ENCODE measurements at regions not wholly inside any gene's neighbourhood (a gene's known extent, or its start where the extent isn't known, plus 50 kb on each side); places are given as distances from the start of the nearest gene placed in this dataset.

DNA sequence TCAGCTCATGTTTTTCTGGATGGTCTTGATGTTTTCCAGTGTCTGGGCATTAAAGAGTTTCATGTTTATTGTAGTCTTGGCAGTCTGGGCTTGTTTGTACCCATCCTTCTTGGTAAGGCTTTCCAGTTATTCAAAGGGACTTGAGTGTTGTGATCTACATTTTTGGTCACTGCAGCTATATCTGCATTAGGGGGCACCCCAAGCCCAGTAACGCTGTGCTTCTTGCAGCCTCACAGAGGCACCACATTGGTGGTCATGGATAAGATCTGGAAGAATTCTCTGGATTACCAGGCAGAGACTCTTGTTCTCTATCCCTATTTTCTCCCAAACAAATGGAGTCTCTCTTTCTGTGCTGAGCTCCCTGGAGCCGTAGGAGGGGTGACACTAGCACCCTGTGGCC, 451.5 kb upstream of the FAT3 start:
- Histone ChIP-seq H3K9me1 (replicated peaks; ENCODE audit: control insufficient read depth, extremely low read depth, insufficient read depth, low read length) (no peaks in the 10 kb centered on the region), H4K20me1 (replicated peaks; ENCODE audit: control insufficient read depth, extremely low read depth, insufficient read depth, low read length) (no peaks in the 10 kb centered on the region), H3K9me3 (replicated peaks; ENCODE audit: control insufficient read depth, insufficient read depth, low read length) (no peaks in the 10 kb centered on the region), H3K4me1 (ENCODE audit: control insufficient read depth, extremely low read depth, insufficient read depth, low read length) (no peaks in the 10 kb centered on the region), H3K79me2 (ENCODE audit: control insufficient read depth, insufficient read depth, low read length) (no peaks in the 10 kb centered on the region), H3K4me2 (ENCODE audit: insufficient read depth, low read length) (no peak overlapping the region), H3K27ac (ENCODE audit: insufficient read depth, low read depth, low read length) (no peak overlapping the region), H3K9ac (replicated peaks; ENCODE audit: extremely low read depth, insufficient read depth, low read length) (no peak overlapping the region), H2AFZ (ENCODE audit: low read depth, low read length) (no peak overlapping the region), H3K36me3 (ENCODE audit: control insufficient read depth in 2 of 2, extremely low read depth in 1 of 2, insufficient read depth in 2 of 2, low read length in 2 of 2) (no peaks in the 10 kb centered on the region), H3K27me3 (ENCODE audit: control insufficient read depth in 2 of 2, insufficient read depth in 2 of 2, low read length in 2 of 2) (no peaks in the 10 kb centered on the region), H3K4me3 (replicated peaks in 1 of 3; ENCODE audit: insufficient read depth in 1 of 3, low read depth in 1 of 3, low read length in 3 of 3) (no peak overlapping the region)
- ChIA-PET CTCF (no interaction called here), POLR2A (no interaction called here)
- no TSS peak for BruUV-seq (replicated peaks)
- dilution Hi-C loops (cut with MboI; ENCODE audit: extremely low pct_ligation_motif_present, low sequenced_read_pairs) (no loop called here), intact Hi-C loops (cut with micrococcal nuclease) (loop anchor here (5.0 kb wide), 1 partner anchor 1294 kb away; no protein-coding TSS in a partner anchor)
- DNase-seq (ENCODE audit: low read depth, low spot score) = peak; percentile 16
- no peak for TF ChIP-seq MYC (IDR thresholded peaks at IDR 0.05; ENCODE audit: low read depth, low read length)
- no peak for TF ChIP-seq POLR2AphosphoS5 (IDR thresholded peaks at IDR 0.05; ENCODE audit: insufficient read depth, low read depth, low read length)
- no peak for TF ChIP-seq MAX (IDR thresholded peaks at IDR 0.05; ENCODE audit: insufficient read depth, insufficient read length)
- no peak for TF ChIP-seq POLR2A (IDR thresholded peaks at IDR 0.05; ENCODE audit: low read depth, low read length)
- TF ChIP-seq, protein P1, sequence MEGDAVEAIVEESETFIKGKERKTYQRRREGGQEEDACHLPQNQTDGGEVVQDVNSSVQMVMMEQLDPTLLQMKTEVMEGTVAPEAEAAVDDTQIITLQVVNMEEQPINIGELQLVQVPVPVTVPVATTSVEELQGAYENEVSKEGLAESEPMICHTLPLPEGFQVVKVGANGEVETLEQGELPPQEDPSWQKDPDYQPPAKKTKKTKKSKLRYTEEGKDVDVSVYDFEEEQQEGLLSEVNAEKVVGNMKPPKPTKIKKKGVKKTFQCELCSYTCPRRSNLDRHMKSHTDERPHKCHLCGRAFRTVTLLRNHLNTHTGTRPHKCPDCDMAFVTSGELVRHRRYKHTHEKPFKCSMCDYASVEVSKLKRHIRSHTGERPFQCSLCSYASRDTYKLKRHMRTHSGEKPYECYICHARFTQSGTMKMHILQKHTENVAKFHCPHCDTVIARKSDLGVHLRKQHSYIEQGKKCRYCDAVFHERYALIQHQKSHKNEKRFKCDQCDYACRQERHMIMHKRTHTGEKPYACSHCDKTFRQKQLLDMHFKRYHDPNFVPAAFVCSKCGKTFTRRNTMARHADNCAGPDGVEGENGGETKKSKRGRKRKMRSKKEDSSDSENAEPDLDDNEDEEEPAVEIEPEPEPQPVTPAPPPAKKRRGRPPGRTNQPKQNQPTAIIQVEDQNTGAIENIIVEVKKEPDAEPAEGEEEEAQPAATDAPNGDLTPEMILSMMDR (IDR thresholded peaks at IDR 0.05; ENCODE audit: extremely low read depth in 1 of 2, insufficient read depth in 1 of 2, low read depth in 1 of 2, low read length in 2 of 2) = no peak
- TF ChIP-seq GATA2 (IDR thresholded peaks at IDR 0.05; ENCODE audit: insufficient read depth, insufficient read length, low read depth, low read length) = no peak
- TF ChIP-seq JUN (IDR thresholded peaks at IDR 0.05; ENCODE audit: borderline replicate concordance, insufficient read depth, insufficient read length, low read depth) = no peak
- TF ChIP-seq EZH2 (IDR thresholded peaks at IDR 0.05; ENCODE audit: borderline replicate concordance, low read depth, low read length, severe bottlenecking) = no peak
- TF ChIP-seq FOS (IDR thresholded peaks at IDR 0.05; ENCODE audit: borderline replicate concordance, insufficient read depth, low read length) = no peak
- no peak for FAIRE-seq

Measured in endothelial cell of umbilical vein (primary cell).